HepG2 (cell line): ENCODE measurements at regions not wholly inside any gene's neighbourhood (a gene's known extent, or its start where the extent isn't known, plus 50 kb on each side); places are given as distances from the start of the nearest gene placed in this dataset.

Experiments
- ATAC-seq: fragments of 200-7000 bp; cut with Tn5 transposase; 3 replicates; pipeline ENCODE4 v1.9.1; 2020; ENCODE audit warnings: mild to moderate bottlenecking, moderate library complexity
- BruUV-seq: library from RNA; stranded (reverse); fragments of 400-500 nt; replicated peaks from 2 replicates; lab custom pipeline; 2021; lab: Mats Ljungman, UMichigan
- CTCF ChIA-PET: fragments of 300-600 bp; formaldehyde crosslinking; extraction: SDS; loops from one replicate; lab custom pipeline; 2021; ENCODE audit warnings: low total read pairs, inconsistent platforms, low intra/inter-chr PET ratio; lab: Yijun Ruan, JAX
- POLR2A ChIA-PET: fragments of 350-600 bp; sonication (Branson Sonifier 250); formaldehyde crosslinking; loops from one replicate; lab custom pipeline; 2020; ENCODE audit warnings: antibody characterized with exemption, inconsistent platforms; lab: Yijun Ruan, JAX
- DNase-seq: peaks from one replicate; pipeline ENCODE4 v3.0.0-alpha.2; 2015; ENCODE audit warnings: low spot score
- FAIRE-seq: peaks from 3 replicates; lab custom pipeline; 2011; peaks lifted over from hg19 to GRCh38; lab: Jason Lieb, UNC
- H2AFZ ChIP-seq: one replicate; pipeline ENCODE4 v1.6.1; 2011; ENCODE audit warnings: low read length, inconsistent platforms
- H3K27ac ChIP-seq: fragments of 300-600 bp; 3 replicates; pipeline ENCODE4 v1.8.0; 2011; ENCODE audit warnings: mixed run types, mild to moderate bottlenecking, mixed read lengths, low read length, inconsistent platforms; ENCODE audit not compliant: insufficient read depth; ENCODE audit errors: extremely low read length
- H3K27me3 ChIP-seq, 2 experiments: fragments of 200-600 bp in 1 of 2; 2 replicates in 1 of 2; 3 replicates in 1 of 2; pipeline versions ENCODE4 v1.6.0 to v1.8.0; 2011; ENCODE audit warnings: low read length in 2 of 2, mild to moderate bottlenecking in 2 of 2, moderate library complexity in 2 of 2, inconsistent platforms in 1 of 2; ENCODE audit not compliant: insufficient read depth in 2 of 2, control insufficient read depth in 1 of 2
- H3K36me3 ChIP-seq, 2 experiments: fragments of 200-600 bp in 1 of 2; replicated peaks in 1 of 2; 2 replicates in 1 of 2; 3 replicates in 1 of 2; pipeline versions ENCODE4 v1.5.1 to v1.8.0; 2011; ENCODE audit warnings: low read length in 2 of 2, inconsistent platforms in 1 of 2; ENCODE audit not compliant: insufficient read depth in 2 of 2, control insufficient read depth in 1 of 2
- H3K4me1 ChIP-seq: 2 replicates; pipeline ENCODE4 v1.5.1; 2012; ENCODE audit warnings: low read length, inconsistent platforms; ENCODE audit not compliant: insufficient read depth
- H3K4me2 ChIP-seq: 2 replicates; pipeline ENCODE4 v1.6.0; 2011; ENCODE audit warnings: low read depth, low read length, inconsistent platforms
- H3K4me3 ChIP-seq, 3 experiments: fragments of 200-600 bp in 1 of 3; sonication (generic), shearing (Covaris generic) in 1 of 3; replicated peaks in 1 of 3; 2 replicates each; pipeline ENCODE4 v1.5.1; 2011 to 2016; ENCODE audit warnings: low read length in 3 of 3, inconsistent platforms in 2 of 3, low read depth in 2 of 3, mild to moderate bottlenecking in 2 of 3, control low read depth in 1 of 3, mixed read lengths in 1 of 3; ENCODE audit not compliant: insufficient read depth in 1 of 3
- H3K79me2 ChIP-seq: one replicate; pipeline ENCODE4 v1.6.1; 2011; ENCODE audit warnings: low read length, inconsistent platforms; ENCODE audit not compliant: insufficient read depth
- H3K9ac ChIP-seq: 2 replicates; pipeline ENCODE4 v1.6.0; 2011; ENCODE audit warnings: mild to moderate bottlenecking, low read depth, low read length, inconsistent platforms; ENCODE audit not compliant: insufficient read depth
- H3K9me3 ChIP-seq: 2 replicates; pipeline ENCODE4 v1.5.1; 2012; ENCODE audit warnings: mild to moderate bottlenecking, low read length
- H4K20me1 ChIP-seq: 2 replicates; pipeline ENCODE4 v1.6.0; 2011; ENCODE audit warnings: inconsistent platforms, mild to moderate bottlenecking, low read length, moderate library complexity; ENCODE audit not compliant: insufficient read depth
- ATF7 ChIP-seq, 2 experiments: fragments of 450-650 bp in 1 of 2; sonication (generic) in 1 of 2; formaldehyde crosslinking in 1 of 2; IDR thresholded peaks; 2 replicates each; pipeline versions ENCODE4 v1.4.0 to v1.6.1; 2016 to 2020; ENCODE audit warnings: antibody characterized with exemption in 1 of 2, mild to moderate bottlenecking in 1 of 2, missing genetic modification reagents in 1 of 2
- CENPX ChIP-seq: sonication (generic); formaldehyde crosslinking; IDR thresholded peaks from 2 replicates; pipeline ENCODE4 v1.9.0; 2021; ENCODE audit warnings: mild to moderate bottlenecking, missing genetic modification reagents, moderate library complexity
- CREM ChIP-seq, 2 experiments: sonication (generic) in 1 of 2; formaldehyde crosslinking in 1 of 2; IDR thresholded peaks; 2 replicates each; pipeline versions ENCODE4 v1.4.0 to v1.6.1; 2016 to 2020; ENCODE audit warnings: antibody characterized with exemption in 1 of 2, mild to moderate bottlenecking in 1 of 2, missing genetic modification reagents in 1 of 2
- FOSL1 ChIP-seq: sonication (generic); formaldehyde crosslinking; IDR thresholded peaks from 2 replicates; pipeline ENCODE4 v1.9.0; 2021; ENCODE audit warnings: missing genetic modification reagents, borderline replicate concordance
- MLLT10 ChIP-seq: sonication (generic); formaldehyde crosslinking; IDR thresholded peaks from 2 replicates; pipeline ENCODE4 v1.4.0; 2020; ENCODE audit warnings: missing genetic modification reagents
- PHF8 ChIP-seq: sonication (generic); formaldehyde crosslinking; IDR thresholded peaks from 2 replicates; pipeline ENCODE4 v1.5.0; 2020; ENCODE audit warnings: missing genetic modification reagents
- ZNF225 ChIP-seq: sonication (generic); formaldehyde crosslinking; IDR thresholded peaks from 2 replicates; pipeline ENCODE4 v1.4.0; 2020; ENCODE audit warnings: mild to moderate bottlenecking, missing genetic modification reagents
- ZNF414 ChIP-seq: sonication (generic); formaldehyde crosslinking; IDR thresholded peaks from 2 replicates; pipeline ENCODE4 v1.5.0; 2020; ENCODE audit warnings: missing genetic modification reagents
- ZNF503 ChIP-seq: sonication (generic); formaldehyde crosslinking; IDR thresholded peaks from 2 replicates; pipeline ENCODE4 v1.4.0; 2020; ENCODE audit warnings: missing genetic modification reagents
- ZNF512B ChIP-seq: sonication (generic); formaldehyde crosslinking; IDR thresholded peaks from 2 replicates; pipeline ENCODE4 v1.5.1; 2020; ENCODE audit warnings: missing genetic modification reagents, mild to moderate bottlenecking, borderline replicate concordance
- ZNF670 ChIP-seq: sonication (generic); formaldehyde crosslinking; IDR thresholded peaks from 2 replicates; pipeline ENCODE4 v1.8.0; 2022; ENCODE audit warnings: mild to moderate bottlenecking, missing genetic modification reagents, borderline replicate concordance
- WGBS: methylation state at CpG from one replicate; pipeline ENCODE4 v1.1.6; 2017; ENCODE audit warnings: low lambda C conversion rate; 5-methylcytosine and 5-hydroxymethylcytosine counted together
- in situ Hi-C: cut with HindIII; loops from 2 replicates; pipeline ENCODE4 v1.10.0; 2017; ENCODE audit warnings: low pct_unique_long_range_greater_than_20kb; ENCODE audit not compliant: extremely low pct_ligation_motif_present
- intact Hi-C: fragments of 100-400 bp; cut with micrococcal nuclease; formaldehyde crosslinking; loops from one replicate; pipeline ENCODE4 v1.10.0; 2022; ENCODE audit not compliant: unreplicated experiment
- TF ChIP-seq, protein P1 (sequence below), 2 experiments: fragments of 450-650 bp in 1 of 2; sonication (generic) in 1 of 2; formaldehyde crosslinking; IDR thresholded peaks; 2 replicates each; pipeline versions ENCODE4 v1.5.0 to v1.8.0; 2020 to 2022; ENCODE audit warnings: mild to moderate bottlenecking in 1 of 2, missing genetic modification reagents in 1 of 2
- TF ChIP-seq, protein P2 (sequence below): sonication (generic); formaldehyde crosslinking; IDR thresholded peaks from 2 replicates; pipeline ENCODE4 v1.9.0; 2021; ENCODE audit warnings: missing genetic modification reagents, borderline replicate concordance

DNA sequence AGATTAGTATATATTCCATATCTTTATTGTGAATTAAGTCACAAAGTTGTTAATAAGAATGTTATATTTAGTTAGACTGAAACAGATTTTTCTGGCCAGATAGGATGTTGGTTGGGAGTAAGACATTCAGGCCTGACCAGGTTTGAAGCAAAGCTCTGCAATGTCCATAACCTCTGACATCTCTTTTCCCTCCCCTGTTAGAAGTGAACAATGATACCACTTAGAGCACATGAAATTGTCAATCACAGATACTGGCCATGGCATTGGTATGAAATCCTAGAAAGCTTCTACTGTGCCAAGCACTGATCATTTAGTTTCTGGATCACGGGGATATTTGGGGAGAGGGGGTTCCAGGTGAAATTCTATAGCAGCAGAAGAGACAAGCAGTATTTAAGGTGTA, 1455.1 kb upstream of the CDH9 start (continued):
- TF ChIP-seq, protein P1, sequence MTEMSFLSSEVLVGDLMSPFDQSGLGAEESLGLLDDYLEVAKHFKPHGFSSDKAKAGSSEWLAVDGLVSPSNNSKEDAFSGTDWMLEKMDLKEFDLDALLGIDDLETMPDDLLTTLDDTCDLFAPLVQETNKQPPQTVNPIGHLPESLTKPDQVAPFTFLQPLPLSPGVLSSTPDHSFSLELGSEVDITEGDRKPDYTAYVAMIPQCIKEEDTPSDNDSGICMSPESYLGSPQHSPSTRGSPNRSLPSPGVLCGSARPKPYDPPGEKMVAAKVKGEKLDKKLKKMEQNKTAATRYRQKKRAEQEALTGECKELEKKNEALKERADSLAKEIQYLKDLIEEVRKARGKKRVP (CRISPR knock-in tag; IDR thresholded peaks at IDR 0.05), result no peak

- H3K9me3 ChIP-seq, result no peaks in the 10 kb centered on the region
- ATAC-seq (no peak), FAIRE-seq (no peak), DNase-seq (no peak)
- POLR2A ChIA-PET, result no interaction called here
- no peaks in the 10 kb centered on the region for H3K79me2 ChIP-seq
- peaks cover 0 to 1% of the 10 kb centered on the region in 2 experiments; a peak in 1 of 5 replicates for H3K27me3 ChIP-seq
- CTCF ChIA-PET, result no interaction called here
- H3K27ac ChIP-seq, result no peak overlapping the region
- no peak overlapping the region for H3K4me2 ChIP-seq
- H3K9ac ChIP-seq, result no peak overlapping the region
- H3K4me1 ChIP-seq, result no peaks in the 10 kb centered on the region
- no peak overlapping the region for H2AFZ ChIP-seq
- intact Hi-C loops, result no loop called here
- in situ Hi-C loops, result no loop called here
- no peaks in the 10 kb centered on the region for H4K20me1 ChIP-seq
- no TSS peak for BruUV-seq
- H3K36me3 ChIP-seq, result no peaks in the 10 kb centered on the region
- H3K4me3 ChIP-seq, result no peak overlapping the region
- WGBS, result 5% methylated on average over 2 of the region's 2 CpGs
- TF ChIP-seq CENPX (no peak), PHF8 (CRISPR knock-in tag) (no peak), CREM (IDR thresholded peaks at IDR 0.05) (no peak), CREM (CRISPR knock-in tag; IDR thresholded peaks at IDR 0.05) (no peak), ZNF503 (CRISPR knock-in tag) (no peak), FOSL1 (CRISPR knock-in tag) (no peak), ZNF512B (CRISPR knock-in tag) (no peak), ZNF225 (CRISPR knock-in tag) (no peak), MLLT10 (CRISPR knock-in tag) (no peak), ATF7 (IDR thresholded peaks at IDR 0.05) (no peak), ATF7 (CRISPR knock-in tag; IDR thresholded peaks at IDR 0.05) (no peak), ZNF414 (CRISPR knock-in tag) (no peak), ZNF670 (CRISPR knock-in tag) (no peak)
- TF ChIP-seq, protein P2, sequence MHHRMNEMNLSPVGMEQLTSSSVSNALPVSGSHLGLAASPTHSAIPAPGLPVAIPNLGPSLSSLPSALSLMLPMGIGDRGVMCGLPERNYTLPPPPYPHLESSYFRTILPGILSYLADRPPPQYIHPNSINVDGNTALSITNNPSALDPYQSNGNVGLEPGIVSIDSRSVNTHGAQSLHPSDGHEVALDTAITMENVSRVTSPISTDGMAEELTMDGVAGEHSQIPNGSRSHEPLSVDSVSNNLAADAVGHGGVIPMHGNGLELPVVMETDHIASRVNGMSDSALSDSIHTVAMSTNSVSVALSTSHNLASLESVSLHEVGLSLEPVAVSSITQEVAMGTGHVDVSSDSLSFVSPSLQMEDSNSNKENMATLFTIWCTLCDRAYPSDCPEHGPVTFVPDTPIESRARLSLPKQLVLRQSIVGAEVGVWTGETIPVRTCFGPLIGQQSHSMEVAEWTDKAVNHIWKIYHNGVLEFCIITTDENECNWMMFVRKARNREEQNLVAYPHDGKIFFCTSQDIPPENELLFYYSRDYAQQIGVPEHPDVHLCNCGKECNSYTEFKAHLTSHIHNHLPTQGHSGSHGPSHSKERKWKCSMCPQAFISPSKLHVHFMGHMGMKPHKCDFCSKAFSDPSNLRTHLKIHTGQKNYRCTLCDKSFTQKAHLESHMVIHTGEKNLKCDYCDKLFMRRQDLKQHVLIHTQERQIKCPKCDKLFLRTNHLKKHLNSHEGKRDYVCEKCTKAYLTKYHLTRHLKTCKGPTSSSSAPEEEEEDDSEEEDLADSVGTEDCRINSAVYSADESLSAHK (CRISPR knock-in tag), result no peak
These were observed 1450.4 kb upstream of the CDH9 start for GRCh38 chr5:28488752-28489151.
